HG03469 (cell line): ENCODE measurements at regions not wholly inside any gene's neighbourhood (a gene's known extent, or its start where the extent isn't known, plus 50 kb on each side); places are given as distances from the start of the nearest gene placed in this dataset.
"Not testable (repeated sequence)": the region's sequence is repeated elsewhere in the genome, so short reads cannot be mapped to it uniquely, and the experiment has no call there.

Source experiments
- ATAC-seq: cut with Tn5 transposase; IDR thresholded peaks from one replicate; pipeline ENCODE4 v1.9.1; 2021; ENCODE audit warnings: mild to moderate bottlenecking, moderate library complexity, moderate number of reproducible peaks; ENCODE audit not compliant: unreplicated experiment

GRCh38 chr20:48148916-48149672 is 363.8 kb upstream of the SULF2 start:
- ATAC-seq, result no peak

- ATAC-seq, result no peak
Measured at GRCh38 chr20:48148020-48148419, 362.7 kb upstream of the SULF2 start.

GRCh38 chr20:48147311-48147710 is 362.0 kb upstream of the SULF2 start:
- ATAC-seq, result no peak

- ATAC-seq, result no peak
Measured at GRCh38 chr20:48146877-48147276, 361.6 kb upstream of the SULF2 start.

GRCh38 chr20:48146308-48146707 is 361.0 kb upstream of the SULF2 start:
- ATAC-seq, result no peak

GRCh38 chr20:48143435-48144081 is 358.3 kb upstream of the SULF2 start:
- ATAC-seq, result no peak

GRCh38 chr20:48142516-48142773 is 357.2 kb upstream of the SULF2 start:
- ATAC-seq, result no peak

GRCh38 chr20:48141660-48142515 is 356.6 kb upstream of the SULF2 start:
- no peak for ATAC-seq

- ATAC-seq, result no peak
Measured at GRCh38 chr20:48139262-48140041, 354.2 kb upstream of the SULF2 start.

GRCh38 chr20:48132834-48133233 is 347.6 kb upstream of the SULF2 start:
- ATAC-seq, result no peak

- ATAC-seq, result no peak
Measured at GRCh38 chr20:48131581-48131980, 346.3 kb upstream of the SULF2 start.

GRCh38 chr20:48129345-48129942 is 344.2 kb upstream of the SULF2 start:
- ATAC-seq, result no peak

GRCh38 chr20:48128436-48128835 is 343.2 kb upstream of the SULF2 start:
- ATAC-seq, result no peak

- ATAC-seq, result not testable (repeated sequence)
Measured at GRCh38 chr20:48127964-48128363, 342.7 kb upstream of the SULF2 start.

GRCh38 chr20:48127133-48127532 is 341.9 kb upstream of the SULF2 start:
- ATAC-seq, result not testable (repeated sequence)

GRCh38 chr20:48126227-48126740 is 341.0 kb upstream of the SULF2 start:
- no peak for ATAC-seq

- ATAC-seq, result no peak
Measured at GRCh38 chr20:48124960-48125359, 339.7 kb upstream of the SULF2 start.

GRCh38 chr20:48124181-48124782 is 339.0 kb upstream of the SULF2 start:
- no peak for ATAC-seq

- ATAC-seq, result no peak
Measured at GRCh38 chr20:48120120-48120519, 334.8 kb upstream of the SULF2 start.

GRCh38 chr20:48119389-48119788 is 334.1 kb upstream of the SULF2 start:
- ATAC-seq, result not testable (repeated sequence)
